GM21423 (cell line): ENCODE measurements at regions not wholly inside any gene's neighbourhood (a gene's known extent, or its start where the extent isn't known, plus 50 kb on each side); places are given as distances from the start of the nearest gene placed in this dataset.

Experiments
- ATAC-seq: cut with Tn5 transposase; IDR thresholded peaks from one replicate; pipeline ENCODE4 v1.9.1; 2021; ENCODE audit warnings: mild to moderate bottlenecking, moderate library complexity; ENCODE audit not compliant: unreplicated experiment

DNA sequence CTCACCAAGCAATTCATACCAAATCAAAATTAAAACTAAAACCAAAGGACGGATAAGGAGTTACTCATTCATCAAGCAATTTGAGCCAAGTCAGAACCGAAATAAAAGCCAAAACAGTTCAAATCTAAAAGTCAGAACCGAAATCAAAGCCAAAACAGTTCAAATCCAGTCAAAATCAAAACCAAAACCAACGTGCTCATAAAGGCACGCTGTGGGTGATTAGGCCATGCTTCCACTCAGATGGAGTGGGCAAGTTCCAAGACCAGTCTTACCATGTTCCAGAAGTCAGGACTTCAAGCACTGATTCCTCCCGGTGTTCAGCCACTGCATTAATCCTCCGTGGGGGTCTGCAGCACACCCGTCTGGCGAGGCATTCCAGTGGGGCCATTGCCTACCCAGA lies 409.3 kb downstream of the TGFB2 start:
- no peak for ATAC-seq

DNA sequence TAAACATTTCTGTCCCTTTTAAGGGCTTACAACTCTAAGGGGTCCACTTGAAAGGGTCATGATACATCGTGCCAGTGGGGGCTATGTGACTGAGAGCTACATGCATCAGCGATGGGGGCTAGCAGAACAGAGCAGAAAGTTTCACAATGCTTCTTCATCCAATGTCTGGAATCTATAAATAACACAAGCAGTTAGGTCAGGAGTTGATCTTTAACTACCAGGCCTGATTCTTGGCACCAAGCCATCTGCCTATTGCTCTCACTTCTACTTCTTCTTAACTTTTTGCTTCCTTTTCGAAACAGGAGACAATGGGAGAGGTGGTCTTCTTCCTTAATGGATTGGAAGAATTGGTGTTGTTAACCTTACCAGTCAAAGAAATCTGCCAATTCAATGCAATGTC lies 410.0 kb downstream of the TGFB2 start:
- ATAC-seq, result no peak

DNA sequence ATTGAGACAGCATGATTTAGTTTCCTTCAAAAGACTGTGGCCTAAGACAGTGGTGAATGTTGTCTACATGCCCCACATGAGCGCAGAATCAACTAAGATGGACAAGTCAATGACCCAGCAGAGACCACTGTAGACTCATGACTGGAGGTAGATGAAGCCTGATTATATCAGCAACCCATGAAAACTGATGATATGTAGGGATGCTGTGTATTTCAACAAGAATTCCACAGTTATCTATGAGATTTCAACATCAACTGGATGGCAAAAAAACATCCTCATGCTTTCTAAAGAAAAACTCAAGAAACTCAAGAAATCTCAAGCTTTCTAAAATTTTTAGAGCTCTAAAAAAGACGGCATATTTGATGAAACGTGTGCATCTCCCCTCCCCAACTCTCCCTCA lies 413.9 kb upstream of the LYPLAL1 start:
- no peak for ATAC-seq

DNA sequence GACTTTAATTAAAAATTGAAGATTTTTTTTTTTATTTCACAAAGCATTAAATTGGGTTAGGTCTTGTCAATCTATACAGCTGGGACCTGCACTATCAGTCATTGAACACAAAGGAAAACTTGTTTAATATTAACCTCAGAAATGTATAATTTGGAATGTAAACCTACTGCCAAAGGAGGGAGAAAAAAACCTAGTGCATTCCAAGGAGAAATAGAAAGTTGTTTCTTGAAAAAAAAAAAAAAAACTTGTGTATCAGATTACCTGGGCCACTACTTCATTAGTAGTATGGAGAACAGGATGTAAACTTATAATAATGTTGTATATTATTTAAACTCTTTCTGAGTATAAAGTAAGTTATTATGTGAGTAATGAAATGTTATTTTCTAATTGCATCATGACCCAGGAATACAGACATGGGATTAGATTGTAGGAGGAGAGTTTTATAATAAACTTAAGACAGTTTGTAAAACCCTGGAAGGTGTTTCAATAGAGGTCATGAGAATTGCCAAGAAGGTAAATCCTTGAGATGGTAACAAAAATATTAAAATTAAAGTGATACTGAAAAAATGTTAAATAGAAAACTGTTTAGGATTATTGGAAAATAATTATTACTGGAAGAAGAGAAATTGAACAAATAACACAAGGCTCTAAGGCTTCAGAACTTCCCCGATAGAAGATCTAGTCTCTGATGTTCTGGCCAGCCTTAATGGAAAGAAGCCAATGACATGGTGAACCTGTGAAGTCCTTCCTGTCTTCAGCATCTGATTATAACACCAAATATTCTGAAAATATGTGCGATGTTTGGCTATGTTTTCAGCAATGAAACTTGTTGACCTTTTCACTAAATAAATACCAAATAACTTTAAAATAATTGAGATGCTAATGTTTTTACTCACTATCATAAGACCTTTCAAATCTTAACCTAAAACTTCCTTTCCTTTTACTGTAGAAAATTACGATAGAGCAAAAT lies 412.8 kb upstream of the LYPLAL1 start:
- no peak for ATAC-seq

DNA sequence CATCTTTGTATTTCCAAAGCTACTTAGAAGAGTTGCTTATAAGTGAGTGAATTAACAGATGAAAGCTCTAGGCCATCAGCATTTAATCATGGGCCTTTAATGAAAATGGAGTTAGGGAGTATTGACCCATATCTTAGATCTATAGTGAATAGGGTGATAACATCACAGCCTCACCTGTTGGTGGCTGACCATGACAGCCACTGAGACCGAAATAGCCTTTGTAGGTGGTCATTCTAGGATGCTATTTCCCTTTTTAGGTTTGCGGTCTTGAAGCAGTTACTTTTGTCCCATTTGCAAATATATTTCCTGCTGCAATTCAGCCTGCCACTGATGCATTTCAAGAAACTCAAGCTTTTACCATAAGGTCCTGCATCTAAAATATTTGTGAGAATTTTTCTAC lies 410.1 kb upstream of the LYPLAL1 start:
- ATAC-seq, result no peak

DNA sequence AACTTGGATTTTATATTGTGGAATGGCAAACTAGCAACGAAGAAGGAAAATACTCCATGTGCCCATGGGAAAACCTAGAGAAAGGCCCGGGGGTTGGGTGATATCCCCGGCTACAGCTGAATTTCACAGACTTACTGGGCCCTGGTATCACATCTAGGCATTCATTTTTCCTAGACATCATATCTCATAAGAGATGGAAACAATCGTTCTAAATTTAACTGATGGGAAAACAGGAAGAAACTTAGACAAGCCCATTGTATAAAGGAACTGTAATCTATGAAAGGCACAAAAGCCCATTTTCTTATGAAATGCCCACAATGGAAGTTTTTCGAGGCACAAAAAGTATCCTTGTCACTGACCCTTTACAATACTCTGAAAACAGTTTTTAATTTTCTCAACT lies 407.9 kb upstream of the LYPLAL1 start:
- ATAC-seq, result no peak

DNA sequence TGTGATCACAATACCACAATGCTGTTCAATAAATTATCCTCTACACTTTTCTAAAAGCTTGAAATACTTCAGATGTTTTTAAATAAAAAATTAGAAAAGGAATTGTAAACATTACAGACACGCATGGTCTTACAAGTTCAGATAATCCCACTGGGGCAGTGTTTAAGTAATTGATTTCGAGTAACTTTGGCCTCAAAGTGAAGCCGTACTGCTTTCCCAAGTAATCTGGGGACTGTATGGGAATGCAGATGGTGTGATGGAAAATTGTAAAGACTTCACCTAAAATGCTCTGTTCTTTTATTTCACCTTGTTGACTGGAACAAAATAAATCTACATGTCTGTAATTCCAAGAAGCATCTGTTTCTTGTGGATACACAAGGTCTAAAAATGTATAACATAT lies 401.7 kb upstream of the LYPLAL1 start:
- ATAC-seq, result no peak

DNA sequence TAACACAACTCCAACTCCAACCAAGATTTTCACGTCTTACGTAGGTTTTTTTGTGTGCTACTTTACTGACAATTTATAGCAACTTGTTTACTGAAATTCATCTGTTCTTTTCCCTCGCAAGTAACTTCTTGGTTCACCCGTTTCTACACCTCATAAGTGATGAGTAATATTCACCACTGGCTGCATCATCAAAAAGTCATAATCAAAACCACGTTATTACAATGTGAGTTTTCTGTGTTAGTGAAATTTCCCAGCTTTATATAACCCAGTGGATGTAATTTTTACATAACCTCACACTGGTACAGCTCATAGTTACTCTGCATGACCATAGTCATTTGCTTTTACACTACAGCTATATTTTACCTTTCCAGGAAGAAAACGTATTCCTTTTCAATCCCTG lies 401.1 kb upstream of the LYPLAL1 start:
- ATAC-seq, result no peak

DNA sequence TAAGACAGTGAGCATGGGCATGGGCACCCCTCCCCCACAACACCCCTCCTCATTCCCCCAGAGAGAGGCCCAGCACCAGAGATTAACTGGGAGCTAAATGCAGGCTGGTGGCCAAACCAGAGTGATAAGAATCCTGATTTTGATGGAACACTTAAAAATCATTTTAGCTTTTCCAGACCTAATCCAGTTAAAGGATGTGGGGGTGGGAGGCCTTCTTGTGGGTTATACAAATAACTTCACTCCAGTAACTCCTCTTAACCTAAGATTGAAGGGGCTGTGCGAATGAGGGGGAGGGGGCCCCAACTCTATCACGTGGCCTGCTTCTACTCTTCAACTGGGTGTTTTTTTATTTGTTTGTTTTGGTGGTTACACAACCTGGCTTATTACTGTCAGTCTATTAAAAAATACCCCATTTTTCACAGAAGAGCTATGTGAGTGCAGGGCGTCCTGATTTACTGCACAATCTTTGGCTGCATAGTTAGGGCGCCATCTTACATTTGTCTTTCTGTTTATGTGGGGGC lies 398.1 kb upstream of the LYPLAL1 start:
- no peak for ATAC-seq

DNA sequence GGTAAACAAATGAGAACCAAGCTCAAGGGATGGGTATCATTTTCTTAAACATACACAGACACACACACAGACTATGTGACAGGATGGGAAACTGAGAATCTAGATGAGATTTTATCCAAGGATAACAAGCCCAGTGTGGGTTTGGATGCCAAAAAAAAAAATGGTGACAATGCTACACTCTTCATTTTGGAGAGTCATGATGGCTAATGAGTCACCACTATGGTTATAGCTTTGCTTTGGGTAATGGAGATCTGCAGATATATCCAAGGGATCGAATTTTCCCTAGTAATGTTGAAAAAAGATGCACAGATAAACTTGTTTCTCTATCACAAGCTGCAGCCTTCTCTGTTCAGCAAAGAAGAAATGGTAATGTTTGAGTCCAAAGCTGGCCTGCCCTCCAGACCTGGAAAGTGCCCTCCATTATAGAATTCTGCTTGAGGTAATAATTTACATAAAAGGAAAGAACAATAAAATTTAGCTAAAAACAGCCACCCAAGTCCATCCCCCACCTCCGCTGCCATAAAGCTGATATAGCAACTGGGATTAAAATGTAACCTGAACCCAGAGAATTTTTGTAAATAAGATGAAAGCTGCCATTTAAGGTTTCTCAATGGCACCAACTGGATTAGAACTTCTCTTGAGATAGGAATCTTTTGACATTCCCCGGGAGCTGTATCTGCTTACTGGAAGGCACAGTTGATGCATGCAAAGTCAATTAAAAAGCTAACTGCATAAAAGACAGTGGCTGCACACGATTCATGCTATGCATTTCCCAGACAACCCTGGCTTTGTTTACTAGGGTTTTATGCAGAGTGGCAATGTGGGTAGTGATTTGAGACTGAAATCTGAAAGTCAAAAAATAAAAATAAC lies 395.2 kb upstream of the LYPLAL1 start:
- ATAC-seq, result no peak

DNA sequence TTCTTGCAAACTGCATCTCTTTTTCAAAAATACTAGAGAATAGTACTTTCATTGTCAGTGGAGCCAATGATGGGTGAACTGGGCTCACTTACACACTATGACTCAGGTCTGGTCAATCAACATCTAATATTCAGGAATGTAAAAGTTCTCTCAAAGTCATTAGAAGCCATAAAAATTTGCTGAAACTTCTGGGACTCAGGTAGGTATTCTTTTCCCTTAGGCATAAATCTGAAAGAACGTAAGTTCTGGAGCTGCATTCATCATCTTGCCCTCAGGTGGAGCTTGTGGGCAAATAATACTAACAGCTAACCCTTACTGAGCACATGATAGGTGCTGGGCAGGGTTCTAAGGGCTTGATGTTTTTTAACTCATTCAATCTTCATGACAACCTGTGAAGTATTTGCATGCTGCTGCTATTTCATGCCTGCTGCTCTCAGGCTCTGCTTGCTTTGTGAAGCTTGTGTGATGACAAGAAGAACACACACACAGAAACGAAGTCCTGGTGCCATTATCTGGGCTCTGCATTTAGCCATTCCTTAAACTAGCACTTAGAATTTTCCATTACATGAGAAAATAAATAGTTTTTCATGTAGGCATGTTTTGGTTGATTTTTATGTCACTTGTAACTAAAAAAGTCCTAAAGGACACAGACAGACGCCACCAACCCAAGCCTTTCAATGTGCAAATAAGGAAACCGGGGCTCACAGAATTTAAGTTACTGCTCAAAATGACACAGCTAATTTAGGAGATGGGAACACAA lies 394.2 kb upstream of the LYPLAL1 start:
- no peak for ATAC-seq

DNA sequence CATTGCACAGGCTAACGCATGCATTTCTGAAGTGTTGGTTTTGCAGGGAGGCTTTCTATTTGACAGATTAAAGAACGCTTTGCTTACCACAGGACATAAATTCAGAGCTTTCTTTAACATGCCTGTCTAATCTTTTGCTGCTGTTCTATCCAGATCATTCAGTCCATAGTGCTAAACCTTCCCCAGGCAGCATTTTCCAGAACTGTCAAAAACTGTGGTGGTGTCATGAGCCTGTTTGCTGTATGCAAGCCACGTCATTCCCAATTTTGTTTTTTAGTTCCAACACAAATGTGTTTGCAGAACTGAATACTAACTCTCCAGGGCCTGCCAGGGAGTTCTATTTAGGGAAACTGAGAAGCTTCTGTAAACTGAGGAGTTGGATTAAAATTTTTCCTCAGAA lies 390.5 kb upstream of the LYPLAL1 start:
- ATAC-seq, result no peak

DNA sequence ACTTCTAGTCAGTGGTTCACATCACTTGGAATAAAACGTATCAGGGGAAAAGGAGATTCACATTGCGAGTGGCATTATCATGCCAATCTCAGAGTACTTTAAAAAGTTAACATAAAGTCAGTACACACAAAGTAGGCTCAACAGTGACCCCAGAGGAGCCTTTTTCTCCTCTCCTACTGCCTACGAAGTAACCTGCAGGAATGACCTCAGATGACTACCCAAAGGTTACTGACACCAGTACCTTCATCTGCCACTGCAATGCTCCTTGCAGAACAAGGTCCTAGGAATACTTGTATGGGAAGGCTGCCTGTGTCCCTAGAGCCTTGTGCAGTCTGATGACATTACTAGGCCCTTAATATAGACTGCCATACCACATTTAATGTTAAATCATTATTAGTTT lies 389.8 kb upstream of the LYPLAL1 start:
- ATAC-seq, result no peak

DNA sequence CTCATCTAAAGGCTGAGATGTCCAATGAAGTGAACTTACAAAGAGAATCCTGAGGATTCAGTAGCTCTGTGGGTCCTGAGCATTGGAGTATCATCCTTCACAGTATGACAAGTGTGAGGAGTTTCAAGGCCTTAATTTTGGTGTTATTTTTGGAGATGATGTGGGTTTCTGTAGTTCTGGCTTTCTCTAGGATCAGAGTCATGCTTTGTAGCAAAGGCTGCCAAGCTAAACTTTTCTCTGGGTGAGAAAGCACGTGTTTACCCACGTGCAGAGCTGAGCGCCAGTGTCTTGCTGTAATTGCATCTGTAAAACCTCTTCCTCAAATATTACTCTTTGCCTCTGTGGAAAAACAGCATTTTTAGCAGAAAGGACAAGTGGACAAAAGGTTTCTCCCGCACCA lies 387.8 kb upstream of the LYPLAL1 start:
- ATAC-seq, result no peak

DNA sequence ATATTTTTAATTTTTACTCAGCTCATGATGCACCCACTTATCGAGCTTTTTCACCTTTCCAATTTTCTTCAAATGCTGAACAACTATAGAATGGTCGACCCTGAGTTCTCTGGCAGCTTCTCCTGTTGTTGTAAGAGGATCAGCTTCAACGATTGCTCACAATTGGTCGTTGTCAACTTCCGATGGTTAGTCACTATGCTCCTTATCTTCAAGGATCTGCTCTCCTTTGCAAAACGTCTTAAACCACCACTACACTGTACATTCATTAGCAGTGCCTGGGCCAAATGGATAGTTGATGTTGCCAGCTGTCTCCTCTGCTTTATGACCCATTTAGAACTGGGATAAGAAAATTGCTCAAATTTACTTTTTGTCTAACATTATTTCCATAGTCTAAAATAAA lies 385.9 kb upstream of the LYPLAL1 start:
- no peak for ATAC-seq

DNA sequence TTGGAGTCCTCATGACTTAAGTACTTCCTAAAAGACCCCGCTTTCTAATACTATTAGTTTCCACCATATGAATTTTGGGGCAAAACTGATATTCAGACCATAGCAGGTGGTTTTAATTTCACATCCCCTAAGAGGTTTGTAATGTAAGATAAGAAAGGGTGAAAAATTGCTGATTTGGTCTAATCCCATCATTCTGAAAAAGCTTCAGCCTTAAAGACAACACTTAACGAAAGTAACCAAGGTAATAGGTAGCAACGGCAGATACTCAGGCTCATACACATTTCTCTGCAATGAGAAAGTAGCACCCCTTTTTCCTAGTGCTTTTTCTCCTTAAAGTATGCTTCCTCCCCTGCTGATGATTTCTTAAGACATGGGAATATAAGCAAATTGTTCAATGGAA lies 376.9 kb upstream of the LYPLAL1 start:
- no peak for ATAC-seq

DNA sequence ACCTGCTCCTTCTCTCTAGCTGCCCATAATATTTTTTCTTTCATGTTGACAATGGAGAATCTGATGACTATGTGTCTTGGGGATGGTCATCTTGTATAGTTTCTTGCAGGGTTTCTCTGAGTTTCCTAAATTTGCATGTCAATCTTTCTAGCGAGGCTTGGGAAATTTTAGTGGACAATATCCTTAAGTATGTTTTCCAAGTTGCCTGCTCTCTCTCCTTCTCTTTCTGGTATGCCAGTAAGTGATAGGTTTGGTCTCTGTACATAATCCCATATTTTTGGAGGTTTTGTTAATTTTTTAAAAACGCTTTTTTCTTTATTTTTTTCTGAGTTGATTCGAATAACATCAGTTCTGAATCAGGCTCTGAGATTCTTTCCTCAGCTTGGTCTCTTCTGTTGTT lies 370.9 kb upstream of the LYPLAL1 start:
- ATAC-seq, result no peak

DNA sequence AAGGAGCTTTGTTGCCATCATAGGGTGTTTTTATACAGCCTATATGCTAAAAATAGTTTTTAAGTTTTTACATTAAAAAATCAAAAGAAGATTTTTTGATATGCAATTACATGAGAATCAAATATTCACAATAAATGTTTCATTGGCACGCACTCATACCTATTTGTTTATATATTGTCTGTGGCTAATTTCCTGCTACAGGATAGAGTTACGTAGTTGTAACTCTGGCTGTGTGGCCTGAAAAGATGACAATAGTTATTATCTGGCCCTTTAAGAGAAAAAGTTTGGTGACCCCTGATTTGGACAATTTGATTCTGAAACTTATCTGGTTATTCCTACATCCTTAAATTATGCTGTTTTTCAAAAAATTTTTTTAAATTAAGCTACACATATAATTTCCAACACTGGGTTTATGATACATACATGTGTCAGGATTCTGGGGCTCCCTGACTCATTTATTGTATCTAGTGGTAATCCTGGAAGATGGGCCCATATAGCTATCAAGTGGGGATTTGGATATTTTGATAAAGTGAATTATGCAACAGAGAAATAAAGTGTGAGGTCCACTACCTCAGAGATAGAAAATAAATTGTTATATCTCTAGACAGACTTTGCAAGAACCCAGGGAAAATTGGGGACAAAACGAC lies 370.2 kb upstream of the LYPLAL1 start:
- no peak for ATAC-seq

DNA sequence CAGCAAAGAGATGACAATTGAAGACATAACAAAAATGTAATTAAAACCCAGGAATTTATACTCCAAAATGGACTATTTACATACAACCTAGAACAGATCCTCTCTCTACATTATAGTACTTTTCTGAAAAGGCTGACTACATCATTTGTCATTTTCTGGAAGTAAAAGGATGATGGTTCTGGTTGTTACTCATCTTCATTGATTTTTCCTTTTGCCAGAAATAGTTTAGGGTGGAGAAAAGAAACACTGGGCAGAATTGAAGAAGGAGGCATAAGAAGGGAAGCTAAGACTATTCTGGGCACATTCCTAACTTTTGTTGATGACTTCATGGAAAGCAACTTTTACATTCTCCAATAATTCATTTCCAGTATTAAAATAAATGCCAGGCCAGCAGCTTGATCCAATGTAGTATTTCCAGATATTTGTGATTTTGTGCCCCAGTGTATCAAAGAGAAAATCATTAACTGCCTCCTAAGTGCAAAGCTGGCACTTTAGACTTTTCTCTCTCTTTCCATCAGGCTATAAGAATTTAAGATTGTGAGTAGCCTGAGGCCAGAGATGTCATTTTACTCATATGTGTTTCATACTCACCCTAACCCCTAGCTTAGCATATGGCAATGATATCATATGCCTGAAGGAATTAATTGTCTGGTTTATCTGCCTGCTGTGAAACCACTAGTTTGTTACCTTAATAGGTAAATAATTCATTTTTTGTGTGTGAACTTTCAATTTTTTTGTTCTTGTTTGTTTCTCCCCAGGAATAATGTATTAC lies 369.5 kb upstream of the LYPLAL1 start:
- ATAC-seq, result no peak

DNA sequence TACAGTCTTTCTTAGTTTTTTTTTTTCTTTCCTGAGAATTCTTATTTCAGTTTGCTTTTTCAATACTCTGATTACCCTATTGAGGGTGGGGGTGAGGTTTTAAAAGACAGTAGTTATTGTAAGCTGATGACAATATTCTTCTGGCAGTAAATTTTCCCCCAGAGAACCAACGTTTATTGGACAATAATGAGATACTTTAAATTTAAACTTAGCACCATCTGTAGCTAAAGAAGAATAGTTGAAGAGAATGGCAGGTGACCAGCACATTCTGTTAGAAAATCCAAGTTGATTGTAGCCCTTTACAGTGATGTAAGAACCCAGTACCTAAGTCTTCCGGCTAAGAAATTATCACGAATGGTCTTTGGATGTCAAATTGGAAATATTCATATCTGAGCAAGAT lies 364.6 kb upstream of the LYPLAL1 start:
- ATAC-seq, result no peak
